ENCODE measurements at regions not wholly inside any gene's neighbourhood (a gene's known extent, or its start where the extent isn't known, plus 50 kb on each side); places are given as distances from the start of the nearest gene placed in this dataset.
"Not testable (repeated sequence)": the region's sequence is repeated elsewhere in the genome, so short reads cannot be mapped to it uniquely, and the experiment has no call there.

DNA sequence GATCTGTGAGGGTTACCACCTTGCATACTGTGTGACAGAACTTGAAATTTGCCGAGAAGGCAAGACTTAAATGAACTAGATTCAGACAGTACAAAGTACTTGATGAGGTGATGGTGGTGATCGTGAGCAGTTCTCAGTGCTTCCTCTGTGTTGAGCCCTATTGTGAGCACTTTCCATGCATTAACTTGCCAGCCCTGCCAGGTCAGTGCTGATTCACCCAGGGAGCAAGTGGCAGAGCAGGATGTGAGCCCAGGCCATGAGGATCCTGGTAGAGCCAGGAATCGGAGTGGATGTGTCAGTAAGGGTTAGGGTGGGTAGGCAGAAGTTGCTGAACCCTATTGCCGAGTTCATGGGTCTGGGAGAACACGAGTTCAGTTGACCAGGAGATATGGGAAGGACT lies 4545.7 kb upstream of the TPTE start:
- H3K9me3 Mint-ChIP-seq; DNase-seq (ENCODE audit: low spot score in 2 of 2, unreplicated experiment in 2 of 2); H3K27ac Mint-ChIP-seq; H3K27me3 Mint-ChIP-seq (ENCODE audit: low read depth); H3K4me3 Mint-ChIP-seq; H3K4me1 Mint-ChIP-seq; H3K36me3 Mint-ChIP-seq: not testable (repeated sequence)

DNA sequence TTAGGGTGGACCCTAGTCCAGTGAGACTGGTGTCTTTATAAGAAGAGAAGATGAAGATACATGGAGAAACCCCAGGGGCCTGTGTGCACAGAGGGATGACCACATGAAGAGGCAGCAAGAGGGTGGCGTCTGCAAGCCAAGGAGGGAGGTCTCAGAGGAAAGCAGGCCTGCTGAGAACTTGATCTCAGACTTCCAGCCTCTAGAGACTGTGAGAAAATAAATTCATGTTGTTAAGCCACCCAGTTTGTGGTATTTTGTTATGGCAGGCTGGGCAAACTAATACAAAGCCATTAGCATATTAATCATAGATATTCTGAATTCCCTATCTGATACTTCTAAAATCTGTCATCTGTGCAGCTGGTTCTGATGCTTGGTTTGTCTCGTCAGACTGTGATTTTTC lies 4523.8 kb upstream of the TPTE start:
- not testable (repeated sequence) for H3K9me3 Mint-ChIP-seq; H3K4me3 Mint-ChIP-seq; H3K36me3 Mint-ChIP-seq; DNase-seq (ENCODE audit: low spot score in 2 of 2, unreplicated experiment in 2 of 2); H3K27me3 Mint-ChIP-seq (ENCODE audit: low read depth); H3K27ac Mint-ChIP-seq; H3K4me1 Mint-ChIP-seq

DNA sequence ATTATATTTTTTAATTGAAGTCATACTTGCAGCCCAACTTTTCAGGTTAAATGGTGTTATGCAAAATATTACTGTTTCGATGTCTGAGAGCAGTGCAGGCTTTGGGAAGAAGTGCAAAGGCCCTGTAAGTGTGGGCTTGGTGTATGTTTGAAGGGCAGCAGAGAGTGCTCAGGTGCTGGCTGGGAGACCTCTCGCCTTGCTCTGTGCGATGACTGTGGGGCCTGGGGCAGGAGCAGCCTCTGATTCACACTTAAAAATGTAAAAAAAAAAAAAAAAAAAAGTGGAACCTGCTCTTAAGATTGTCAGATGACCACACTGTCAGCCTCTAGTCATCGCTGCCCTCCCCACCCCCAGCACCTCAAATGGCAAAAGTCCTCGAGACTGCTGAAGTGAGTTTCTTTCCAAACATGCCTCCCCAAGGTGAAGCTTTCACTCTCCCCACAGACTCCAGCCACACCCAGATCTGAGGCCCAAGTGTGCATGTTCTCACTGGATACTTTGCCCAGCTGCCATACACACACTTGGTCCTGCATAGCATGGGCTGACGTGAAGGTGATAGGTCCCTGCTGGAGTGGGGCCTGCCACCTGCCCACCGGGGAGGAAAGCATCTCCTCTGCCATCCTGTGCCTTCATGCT lies 4505.8 kb upstream of the TPTE start:
- H3K9me3 Mint-ChIP-seq; H3K4me3 Mint-ChIP-seq; H3K36me3 Mint-ChIP-seq; H3K27ac Mint-ChIP-seq; DNase-seq (ENCODE audit: low spot score in 2 of 2, unreplicated experiment in 2 of 2); H3K4me1 Mint-ChIP-seq; H3K27me3 Mint-ChIP-seq (ENCODE audit: low read depth): not testable (repeated sequence)

- H3K4me1 Mint-ChIP-seq; DNase-seq (ENCODE audit: low spot score in 2 of 2, unreplicated experiment in 2 of 2); H3K27me3 Mint-ChIP-seq (ENCODE audit: low read depth); H3K36me3 Mint-ChIP-seq; H3K9me3 Mint-ChIP-seq; H3K4me3 Mint-ChIP-seq; H3K27ac Mint-ChIP-seq: not testable (repeated sequence)
Measured at GRCh38 chr21:6020460-6020859, 4500.9 kb upstream of the TPTE start.

DNA sequence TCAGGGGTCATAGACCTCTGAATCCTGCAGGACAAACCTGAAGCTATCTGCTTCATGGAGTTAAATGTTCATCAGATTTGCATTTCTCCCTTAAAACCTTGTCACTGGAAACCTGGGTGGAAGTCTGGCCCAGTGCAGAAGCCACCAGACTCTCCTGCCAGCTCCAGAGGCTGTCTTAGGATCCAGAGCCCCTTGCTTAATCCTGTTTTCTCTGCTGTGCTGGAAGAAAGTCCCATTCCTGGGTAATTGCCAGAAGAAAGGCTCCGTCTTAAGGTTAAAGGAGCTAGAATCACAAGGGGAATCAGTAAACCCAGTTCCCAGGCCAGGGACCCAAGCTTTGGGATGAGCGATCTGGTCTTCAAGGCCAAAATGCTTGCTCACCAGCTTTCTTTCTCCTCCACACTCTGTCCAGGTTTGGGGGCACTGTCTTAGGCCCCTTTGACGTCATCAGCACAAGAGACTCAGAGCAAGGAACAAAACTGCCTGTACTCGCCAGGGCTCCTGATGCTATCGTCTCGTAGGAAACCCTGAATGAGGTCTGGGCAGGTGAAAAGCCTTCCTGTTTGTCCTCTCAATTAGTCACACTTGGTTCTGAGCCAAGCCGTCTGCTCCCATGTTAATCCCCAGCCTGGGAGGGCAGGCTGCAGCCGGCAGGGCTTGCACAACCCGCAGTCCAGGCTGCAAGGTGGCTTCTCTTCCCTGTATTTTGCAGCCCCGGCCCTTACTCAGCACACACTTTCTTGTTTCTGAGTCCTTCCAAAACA lies 4500.2 kb upstream of the TPTE start:
- H3K4me1 Mint-ChIP-seq; H3K36me3 Mint-ChIP-seq; DNase-seq (ENCODE audit: low spot score in 2 of 2, unreplicated experiment in 2 of 2); H3K9me3 Mint-ChIP-seq; H3K27me3 Mint-ChIP-seq (ENCODE audit: low read depth); H3K4me3 Mint-ChIP-seq; H3K27ac Mint-ChIP-seq: not testable (repeated sequence)

DNA sequence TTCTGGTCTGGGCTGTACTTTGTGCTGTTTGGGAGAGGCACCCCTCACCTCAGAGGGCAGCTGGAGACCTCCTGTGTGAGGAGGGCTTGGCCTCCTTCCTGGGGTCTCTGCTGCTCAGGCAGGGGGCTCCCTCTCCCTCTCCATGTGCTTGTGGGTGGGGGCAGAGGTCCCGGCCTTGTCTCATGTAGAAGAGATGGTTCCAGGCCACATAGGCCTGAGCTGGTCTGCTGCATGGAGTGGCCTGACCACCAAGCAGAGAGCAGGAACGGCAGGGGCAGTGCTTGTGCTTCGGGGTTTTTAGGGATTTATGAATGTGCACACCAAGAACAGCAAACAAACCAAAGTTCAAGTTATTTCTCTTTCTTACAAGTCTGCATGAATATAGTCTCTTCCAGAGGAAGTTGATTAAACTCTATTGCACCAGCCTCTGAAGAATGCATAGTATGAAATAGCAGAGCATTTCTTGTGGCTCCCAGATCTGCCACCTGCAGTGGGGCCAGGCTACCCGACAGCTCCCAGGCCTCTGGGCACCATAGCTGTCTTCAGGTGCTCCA lies 4499.6 kb upstream of the TPTE start:
- not testable (repeated sequence) for H3K27me3 Mint-ChIP-seq (ENCODE audit: low read depth); H3K4me1 Mint-ChIP-seq; DNase-seq (ENCODE audit: low spot score in 2 of 2, unreplicated experiment in 2 of 2); H3K36me3 Mint-ChIP-seq; H3K27ac Mint-ChIP-seq; H3K9me3 Mint-ChIP-seq; H3K4me3 Mint-ChIP-seq

DNA sequence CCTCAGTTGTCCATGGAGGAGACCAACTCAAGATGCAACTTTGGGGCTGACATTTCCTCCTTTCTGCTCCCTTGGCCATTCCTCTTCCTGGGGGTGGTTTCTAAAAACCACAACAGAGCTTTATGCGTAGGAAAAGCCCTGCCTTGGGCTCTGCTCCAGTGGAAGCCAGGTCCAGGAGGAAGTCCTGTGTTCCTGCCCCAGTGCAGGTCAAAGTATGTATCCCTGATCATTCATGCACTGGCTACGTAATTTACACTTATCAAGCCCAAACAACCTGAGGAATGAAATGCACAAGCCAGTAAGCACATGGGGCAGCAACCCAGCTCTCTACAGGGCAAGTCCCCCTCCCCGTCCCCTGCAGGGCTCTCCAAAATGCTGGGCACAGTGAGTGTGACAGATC lies 4498.1 kb upstream of the TPTE start:
- not testable (repeated sequence) for H3K36me3 Mint-ChIP-seq; DNase-seq (ENCODE audit: low spot score in 2 of 2, unreplicated experiment in 2 of 2); H3K27ac Mint-ChIP-seq; H3K27me3 Mint-ChIP-seq (ENCODE audit: low read depth); H3K9me3 Mint-ChIP-seq; H3K4me1 Mint-ChIP-seq; H3K4me3 Mint-ChIP-seq

DNA sequence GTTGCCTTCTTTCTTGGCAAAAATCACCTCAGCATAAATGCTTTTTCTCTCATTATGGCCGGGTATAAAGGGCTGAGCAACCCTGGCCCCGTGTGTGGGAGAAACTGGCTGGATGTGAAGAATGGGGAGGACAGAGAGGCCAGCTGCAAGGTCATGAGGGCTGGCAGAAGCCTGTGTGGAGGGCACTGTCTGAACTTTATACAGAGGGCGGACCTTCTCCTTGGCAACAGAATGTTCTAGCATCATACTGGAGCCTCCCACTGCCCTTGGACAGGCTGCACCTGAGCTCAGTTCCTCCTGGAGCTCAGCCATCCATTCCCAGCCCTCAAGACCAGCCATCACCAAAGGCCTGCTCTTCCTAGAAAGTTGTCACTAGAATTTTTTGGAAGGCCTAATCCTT lies 4496.2 kb upstream of the TPTE start:
- H3K4me3 Mint-ChIP-seq; H3K27ac Mint-ChIP-seq; H3K9me3 Mint-ChIP-seq; DNase-seq (ENCODE audit: low spot score in 2 of 2, unreplicated experiment in 2 of 2); H3K27me3 Mint-ChIP-seq (ENCODE audit: low read depth); H3K36me3 Mint-ChIP-seq; H3K4me1 Mint-ChIP-seq: not testable (repeated sequence)

DNA sequence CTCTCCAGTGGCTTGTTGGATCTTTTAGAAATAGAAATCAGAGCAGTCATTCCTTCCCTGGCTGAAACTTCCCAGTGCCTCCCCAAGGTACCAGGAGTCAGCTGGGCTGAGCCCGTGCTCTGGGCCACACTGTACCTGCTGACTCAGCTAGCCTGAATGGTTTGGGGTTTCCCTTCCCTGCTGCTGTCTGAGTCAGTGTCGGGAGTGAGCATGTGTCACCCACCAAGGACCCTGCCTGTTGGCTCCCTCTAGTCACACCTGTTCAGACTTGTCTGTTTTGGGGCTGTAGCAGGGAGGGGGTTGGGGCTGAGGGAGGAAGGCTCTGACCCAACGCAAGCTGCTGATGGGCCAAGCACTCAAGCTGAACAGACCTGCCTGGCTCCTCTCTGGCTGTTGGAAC lies 4493.9 kb upstream of the TPTE start:
- not testable (repeated sequence) for DNase-seq (ENCODE audit: low spot score in 2 of 2, unreplicated experiment in 2 of 2); H3K9me3 Mint-ChIP-seq; H3K4me1 Mint-ChIP-seq; H3K27me3 Mint-ChIP-seq (ENCODE audit: low read depth); H3K36me3 Mint-ChIP-seq; H3K4me3 Mint-ChIP-seq; H3K27ac Mint-ChIP-seq

DNA sequence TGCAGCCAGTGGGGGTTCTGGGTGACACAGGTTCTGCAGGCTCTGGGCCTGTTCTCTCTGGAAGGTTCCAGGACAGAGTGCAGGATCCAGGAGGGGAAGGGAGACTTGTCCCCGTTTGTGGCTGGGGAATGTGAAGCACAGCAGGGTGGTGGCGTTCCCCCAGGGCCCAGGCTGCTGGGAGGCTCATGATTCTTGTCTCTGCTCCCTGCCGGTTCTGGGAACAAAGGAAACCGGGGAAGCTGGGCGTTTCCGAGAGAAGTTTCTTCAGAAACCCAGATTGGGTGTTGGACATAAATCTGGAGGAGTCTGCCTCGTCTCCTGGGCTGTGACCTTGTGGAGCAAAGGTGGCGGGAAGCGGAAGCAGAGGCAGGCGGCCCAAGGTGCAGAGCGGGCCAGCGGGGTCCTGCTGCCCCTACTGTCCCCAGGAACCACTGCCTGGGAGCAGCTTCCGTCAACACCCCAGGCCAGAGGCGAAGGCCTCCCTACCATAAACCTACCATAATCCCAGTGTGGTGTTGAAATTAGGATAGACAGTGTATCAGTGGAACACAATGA lies 4487.2 kb upstream of the TPTE start:
- not testable (repeated sequence) for H3K27me3 Mint-ChIP-seq (ENCODE audit: low read depth)

DNA sequence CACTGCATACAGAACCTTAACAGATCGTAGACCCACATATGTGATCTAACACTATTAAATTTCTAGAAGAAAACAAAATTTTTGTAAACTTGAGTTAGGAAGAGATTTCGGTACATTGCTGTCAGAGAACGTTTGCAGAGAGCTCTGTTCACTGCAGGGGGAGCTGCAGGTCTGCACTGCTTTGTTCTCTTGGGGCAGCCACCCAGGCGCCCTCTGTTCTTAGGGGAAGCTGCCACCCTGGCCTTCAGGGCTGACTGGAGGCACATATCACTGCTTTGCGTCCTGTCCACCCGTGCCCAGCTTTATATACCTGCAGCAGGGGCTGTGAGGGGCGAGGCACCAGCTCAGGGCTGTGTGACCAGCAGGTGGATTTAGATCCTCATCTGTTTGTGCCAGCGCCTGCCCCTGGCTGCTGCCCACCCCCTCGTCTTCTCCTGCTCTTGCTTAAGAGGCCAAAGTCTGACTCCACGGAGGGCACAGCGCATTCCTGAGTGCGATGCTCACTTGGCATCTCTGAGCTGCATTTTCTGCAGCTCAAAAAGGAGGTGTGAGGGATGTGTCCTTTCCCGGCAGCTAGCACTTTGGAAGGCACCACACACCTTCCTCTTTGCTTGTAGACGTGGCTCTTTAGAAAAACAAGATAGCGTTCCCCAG lies 4486.4 kb upstream of the TPTE start:
- H3K27me3 Mint-ChIP-seq (ENCODE audit: low read depth); H3K36me3 Mint-ChIP-seq; H3K4me3 Mint-ChIP-seq; H3K4me1 Mint-ChIP-seq; H3K9me3 Mint-ChIP-seq; H3K27ac Mint-ChIP-seq; DNase-seq (ENCODE audit: low spot score in 2 of 2, unreplicated experiment in 2 of 2): not testable (repeated sequence)

More for the DNA sequence above, 4487.2 kb upstream of the TPTE start:
- not testable (repeated sequence) for H3K36me3 Mint-ChIP-seq; H3K4me1 Mint-ChIP-seq; DNase-seq (ENCODE audit: low spot score in 2 of 2, unreplicated experiment in 2 of 2); H3K9me3 Mint-ChIP-seq; H3K27ac Mint-ChIP-seq; H3K4me3 Mint-ChIP-seq

DNA sequence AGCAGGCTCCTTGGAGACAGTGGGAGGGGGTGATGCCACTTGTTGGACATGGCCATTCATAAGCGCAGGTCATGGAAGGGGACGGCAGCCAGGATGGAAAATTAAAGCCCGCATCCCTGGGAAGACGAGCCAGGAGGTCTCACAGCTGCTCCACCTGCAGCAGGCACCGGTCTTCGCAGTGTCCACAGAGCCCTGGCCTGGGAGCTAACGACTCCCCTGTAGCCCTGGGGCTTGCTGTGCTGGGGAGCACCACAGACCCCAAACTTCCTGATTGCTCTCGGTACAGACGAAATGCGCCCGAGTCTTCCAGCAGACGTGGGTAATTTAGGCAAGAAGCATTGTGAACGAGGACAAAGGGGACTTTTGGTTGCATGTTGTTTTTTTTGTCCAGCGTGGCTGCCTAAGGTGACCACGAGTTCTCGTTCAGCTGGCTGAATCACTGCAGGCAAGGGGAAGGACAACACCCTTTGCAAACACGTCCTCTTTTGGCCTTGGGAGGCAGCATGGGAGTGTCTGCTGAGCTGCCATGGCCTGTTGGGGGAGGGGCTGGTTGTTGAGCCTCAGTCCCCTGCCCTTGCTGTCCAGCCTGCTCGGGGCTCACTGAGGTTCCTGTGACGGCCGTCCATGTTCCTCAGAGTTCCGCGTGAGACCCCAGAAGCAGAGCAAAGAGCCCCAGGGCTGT lies 4485.8 kb upstream of the TPTE start:
- not testable (repeated sequence) for DNase-seq (ENCODE audit: low spot score in 2 of 2, unreplicated experiment in 2 of 2); H3K27me3 Mint-ChIP-seq (ENCODE audit: low read depth)

GRCh38 chr21:6039224-6039623 lies 4482.2 kb upstream of the TPTE start:
- H3K9me3 Mint-ChIP-seq; H3K27ac Mint-ChIP-seq; H3K27me3 Mint-ChIP-seq (ENCODE audit: low read depth); DNase-seq (ENCODE audit: low spot score in 2 of 2, unreplicated experiment in 2 of 2); H3K4me1 Mint-ChIP-seq; H3K4me3 Mint-ChIP-seq; H3K36me3 Mint-ChIP-seq: not testable (repeated sequence)

More for the DNA sequence above, 4485.8 kb upstream of the TPTE start:
- H3K36me3 Mint-ChIP-seq, H3K4me1 Mint-ChIP-seq, H3K9me3 Mint-ChIP-seq, H3K4me3 Mint-ChIP-seq, H3K27ac Mint-ChIP-seq: not testable (repeated sequence)

Data from mesothelial cell of epicardium (in vitro differentiated cells).